ENCODE measurements at regions not wholly inside any gene's neighbourhood (a gene's known extent, or its start where the extent isn't known, plus 50 kb on each side); places are given as distances from the start of the nearest gene placed in this dataset.

GRCh38 chr1:4086921-4087320, 186.8 kb upstream of the C1orf174 start:
- Histone ChIP-seq H3K4me3 (replicated peaks in 1 of 3; ENCODE audit: insufficient read depth in 1 of 3, low read depth in 1 of 3, low read length in 3 of 3) (no peak overlapping the region), H3K4me1 (ENCODE audit: control insufficient read depth, extremely low read depth, insufficient read depth, low read length) (no peaks in the 10 kb centered on the region), H2AFZ (ENCODE audit: low read depth, low read length) (no peak overlapping the region), H4K20me1 (replicated peaks; ENCODE audit: control insufficient read depth, extremely low read depth, insufficient read depth, low read length) (no peaks in the 10 kb centered on the region), H3K9me3 (replicated peaks; ENCODE audit: control insufficient read depth, insufficient read depth, low read length) (peaks cover 6% of the 10 kb centered on the region), H3K9me1 (replicated peaks; ENCODE audit: control insufficient read depth, extremely low read depth, insufficient read depth, low read length) (no peaks in the 10 kb centered on the region), H3K9ac (replicated peaks; ENCODE audit: extremely low read depth, insufficient read depth, low read length) (no peak overlapping the region), H3K79me2 (ENCODE audit: control insufficient read depth, insufficient read depth, low read length) (no peaks in the 10 kb centered on the region), H3K4me2 (ENCODE audit: insufficient read depth, low read length) (no peak overlapping the region), H3K27me3 (ENCODE audit: control insufficient read depth in 2 of 2, insufficient read depth in 2 of 2, low read length in 2 of 2) (no peaks in the 10 kb centered on the region), H3K27ac (ENCODE audit: insufficient read depth, low read depth, low read length) (no peak overlapping the region), H3K36me3 (ENCODE audit: control insufficient read depth in 2 of 2, extremely low read depth in 1 of 2, insufficient read depth in 2 of 2, low read length in 2 of 2) (no peaks in the 10 kb centered on the region)
- TF ChIP-seq MAX (IDR thresholded peaks at IDR 0.05; ENCODE audit: insufficient read depth, insufficient read length) (no peak), EZH2 (IDR thresholded peaks at IDR 0.05; ENCODE audit: borderline replicate concordance, low read depth, low read length, severe bottlenecking) (no peak), POLR2A (IDR thresholded peaks at IDR 0.05; ENCODE audit: low read depth, low read length) (no peak), CTCF (IDR thresholded peaks at IDR 0.05; ENCODE audit: extremely low read depth in 1 of 2, insufficient read depth in 1 of 2, low read depth in 1 of 2, low read length in 2 of 2) (no peak), JUN (IDR thresholded peaks at IDR 0.05; ENCODE audit: borderline replicate concordance, insufficient read depth, insufficient read length, low read depth) (no peak), MYC (IDR thresholded peaks at IDR 0.05; ENCODE audit: low read depth, low read length) (no peak), FOS (IDR thresholded peaks at IDR 0.05; ENCODE audit: borderline replicate concordance, insufficient read depth, low read length) (no peak), GATA2 (IDR thresholded peaks at IDR 0.05; ENCODE audit: insufficient read depth, insufficient read length, low read depth, low read length) (no peak), POLR2AphosphoS5 (IDR thresholded peaks at IDR 0.05; ENCODE audit: insufficient read depth, low read depth, low read length) (no peak)
- no TSS peak for BruUV-seq (replicated peaks)
- ChIA-PET POLR2A (no interaction called here), CTCF (no interaction called here)
- no peak for DNase-seq (ENCODE audit: low read depth, low spot score)
- dilution Hi-C loops (cut with MboI; ENCODE audit: extremely low pct_ligation_motif_present, low sequenced_read_pairs): no loop called here
- intact Hi-C loops (cut with micrococcal nuclease): no loop called here
- no peak for FAIRE-seq
